T-helper 1 cell (primary cell): ENCODE measurements at regions not wholly inside any gene's neighbourhood (a gene's known extent, or its start where the extent isn't known, plus 50 kb on each side); places are given as distances from the start of the nearest gene placed in this dataset.
"Not testable (repeated sequence)": the region's sequence is repeated elsewhere in the genome, so short reads cannot be mapped to it uniquely, and the experiment has no call there.

Experiments used
- DNase-seq, 5 donors: peaks; one replicate each; pipeline ENCODE4 v3.0.0-alpha.2; 2012 to 2020

GRCh38 chr2:236415684-236416444, 151.7 kb upstream of the ASB18 start:
- no peak for DNase-seq

GRCh38 chr2:236417150-236417549, 152.5 kb upstream of the ACKR3 start:
- DNase-seq = no peak

GRCh38 chr2:236430584-236430983, 139.0 kb upstream of the ACKR3 start:
- DNase-seq = no peak

GRCh38 chr2:236434593-236434992, 135.0 kb upstream of the ACKR3 start:
- DNase-seq = no peak

- no peak for DNase-seq
Observed at GRCh38 chr2:236440110-236440881, 129.3 kb upstream of the ACKR3 start.

GRCh38 chr2:236444187-236444586, 125.4 kb upstream of the ACKR3 start:
- no peak for DNase-seq

- DNase-seq = no peak
Observed at GRCh38 chr2:236445678-236446077, 123.9 kb upstream of the ACKR3 start.

GRCh38 chr2:236446521-236446920, 123.1 kb upstream of the ACKR3 start:
- no peak for DNase-seq

- DNase-seq = no peak
Observed at GRCh38 chr2:236449167-236449761, 120.4 kb upstream of the ACKR3 start.

GRCh38 chr2:236452238-236452637, 117.4 kb upstream of the ACKR3 start:
- no peak for DNase-seq

GRCh38 chr2:236454076-236454475, 115.5 kb upstream of the ACKR3 start:
- DNase-seq = no peak

- DNase-seq = no peak
Observed at GRCh38 chr2:236459393-236459792, 110.2 kb upstream of the ACKR3 start.

GRCh38 chr2:236464140-236464539, 105.5 kb upstream of the ACKR3 start:
- no peak for DNase-seq

GRCh38 chr2:236472720-236473495, 96.7 kb upstream of the ACKR3 start:
- DNase-seq = no peak

GRCh38 chr2:236473691-236474090, 95.9 kb upstream of the ACKR3 start:
- no peak for DNase-seq

GRCh38 chr2:236479814-236480213, 89.8 kb upstream of the ACKR3 start:
- DNase-seq = no peak

GRCh38 chr2:236483102-236483501, 86.5 kb upstream of the ACKR3 start:
- no peak for DNase-seq

- DNase-seq = no peak
Observed at GRCh38 chr2:236485519-236485918, 84.1 kb upstream of the ACKR3 start.

- DNase-seq = not testable (repeated sequence)
Observed at GRCh38 chr2:236489083-236489482, 80.5 kb upstream of the ACKR3 start.

- DNase-seq = no peak
Observed at GRCh38 chr2:236489895-236490404, 79.7 kb upstream of the ACKR3 start.

GRCh38 chr2:236496340-236496739, 73.3 kb upstream of the ACKR3 start:
- DNase-seq = no peak

GRCh38 chr2:236498369-236498768, 71.3 kb upstream of the ACKR3 start:
- DNase-seq = no peak
